ENCODE measurements at regions not wholly inside any gene's neighbourhood (a gene's known extent, or its start where the extent isn't known, plus 50 kb on each side); places are given as distances from the start of the nearest gene placed in this dataset.

- TF ChIP-seq CTCF (IDR thresholded peaks at IDR 0.05) (no peak), POLR2A (IDR thresholded peaks at IDR 0.05) (no peak), POLR2AphosphoS5 (IDR thresholded peaks at IDR 0.05) (no peak)
These were observed 204.5 kb upstream of the PRKD1 start for GRCh38 chr14:30132196-30132595.

Measured in gastroesophageal sphincter (tissue), 3 donors.